CD14-positive monocyte (primary cell): ENCODE measurements at regions not wholly inside any gene's neighbourhood (a gene's known extent, or its start where the extent isn't known, plus 50 kb on each side); places are given as distances from the start of the nearest gene placed in this dataset.

Experiments
- DNase-seq, 3 donors: peaks; one replicate each; pipeline ENCODE4 v3.0.0-alpha.2; 2011 to 2022
- H2AFZ ChIP-seq: 2 replicates; pipeline ENCODE4 v1.6.0; 2012; ENCODE audit warnings: mild to moderate bottlenecking, low read depth, low read length, inconsistent platforms; ENCODE audit not compliant: insufficient read depth, poor library complexity, severe bottlenecking
- H3K27ac ChIP-seq, 2 donors: 1 replicate in 1 of 2; 2 replicates in 1 of 2; pipeline ENCODE4 v1.5.1; 2012 to 2013; ENCODE audit warnings: low read length in 2 of 2, control low read depth in 1 of 2, inconsistent platforms in 1 of 2, low read depth in 1 of 2, mild to moderate bottlenecking in 1 of 2
- H3K27me3 ChIP-seq, 2 donors: one replicate each; pipeline versions ENCODE4 v1.6.0 to v1.6.1; 2011 to 2013; ENCODE audit warnings: low read length in 2 of 2; ENCODE audit not compliant: control insufficient read depth in 2 of 2, insufficient read depth in 2 of 2
- H3K36me3 ChIP-seq, 2 donors: replicated peaks in 1 of 2; 1 replicate in 1 of 2; 2 replicates in 1 of 2; pipeline versions ENCODE4 v1.5.1 to v1.6.1; 2012 to 2013; ENCODE audit warnings: low read length in 2 of 2, control low read depth in 1 of 2, inconsistent platforms in 1 of 2, mild to moderate bottlenecking in 1 of 2; ENCODE audit not compliant: insufficient read depth in 2 of 2, control insufficient read depth in 1 of 2
- H3K4me1 ChIP-seq, 2 donors: 1 replicate in 1 of 2; 2 replicates in 1 of 2; pipeline versions ENCODE4 v1.5.1 to v1.6.1; 2012 to 2013; ENCODE audit warnings: low read length in 2 of 2, control low read depth in 1 of 2, inconsistent platforms in 1 of 2, mild to moderate bottlenecking in 1 of 2, moderate library complexity in 1 of 2; ENCODE audit not compliant: insufficient read depth in 2 of 2, control insufficient read depth in 1 of 2
- H3K4me2 ChIP-seq: replicated peaks from 2 replicates; pipeline ENCODE3; 2012; ENCODE audit warnings: low read length, moderate library complexity, mild to moderate bottlenecking; ENCODE audit not compliant: poor library complexity, severe bottlenecking; ENCODE audit errors: extremely low read depth
- H3K4me3 ChIP-seq, 3 experiments: fragments of 200-600 bp in 1 of 3; sonication (generic) in 1 of 3; replicated peaks in 1 of 3; 1 replicate in 2 of 3; 2 replicates in 1 of 3; pipeline ENCODE4 v1.5.1; 2011 to 2013; ENCODE audit warnings: low read length in 3 of 3, mild to moderate bottlenecking in 3 of 3, control low read depth in 2 of 3, low read depth in 2 of 3, inconsistent platforms in 1 of 3, moderate library complexity in 1 of 3
- H3K79me2 ChIP-seq: 2 replicates; pipeline ENCODE4 v1.6.0; 2012; ENCODE audit warnings: mild to moderate bottlenecking, control low read depth, inconsistent platforms, low read length, moderate library complexity; ENCODE audit not compliant: insufficient read depth
- H3K9ac ChIP-seq: 2 replicates; pipeline ENCODE4 v1.6.0; 2017; ENCODE audit warnings: low read length, mild to moderate bottlenecking; ENCODE audit not compliant: insufficient read depth, poor library complexity, severe bottlenecking
- H3K9me3 ChIP-seq, 2 donors: replicated peaks in 1 of 2; 1 replicate in 1 of 2; 2 replicates in 1 of 2; pipeline versions ENCODE4 v1.5.1 to v1.6.1; 2012 to 2013; ENCODE audit warnings: low read length in 2 of 2, control low read depth in 1 of 2; ENCODE audit not compliant: control insufficient read depth in 1 of 2, insufficient read depth in 1 of 2
- H4K20me1 ChIP-seq: 2 replicates; pipeline ENCODE4 v1.6.0; 2012; ENCODE audit warnings: mild to moderate bottlenecking, low read length, control low read depth, moderate library complexity; ENCODE audit not compliant: insufficient read depth
- H3K27ac Mint-ChIP-seq, 7 donors: one replicate each; pipeline ENCODE4 v1.8.0; 2020; ENCODE audit warnings: mild to moderate bottlenecking in 7 of 7, mixed read lengths in 7 of 7, moderate library complexity in 6 of 7, inconsistent platforms in 2 of 7
- H3K27me3 Mint-ChIP-seq, 3 donors: one replicate each; pipeline ENCODE4 v1.8.0; 2021 to 2022; ENCODE audit warnings: low read depth in 3 of 3, mild to moderate bottlenecking in 3 of 3, mixed read lengths in 3 of 3, moderate library complexity in 3 of 3, inconsistent platforms in 1 of 3
- H3K36me3 Mint-ChIP-seq, 2 donors: one replicate each; pipeline ENCODE4 v1.8.0; 2020; ENCODE audit warnings: mixed read lengths in 2 of 2, inconsistent platforms in 1 of 2, mild to moderate bottlenecking in 1 of 2
- H3K4me1 Mint-ChIP-seq: one replicate; pipeline ENCODE4 v1.8.0; 2020; ENCODE audit warnings: mild to moderate bottlenecking, mixed read lengths
- H3K4me3 Mint-ChIP-seq, 2 donors: one replicate each; pipeline ENCODE4 v1.8.0; 2020; ENCODE audit warnings: mild to moderate bottlenecking in 2 of 2, mixed read lengths in 2 of 2, moderate library complexity in 1 of 2
- H3K9me3 Mint-ChIP-seq, 7 donors: one replicate each; pipeline ENCODE4 v1.8.0; 2020 to 2022; ENCODE audit warnings: mixed read lengths in 7 of 7, mild to moderate bottlenecking in 6 of 7, moderate library complexity in 6 of 7, inconsistent platforms in 2 of 7
- WGBS: methylation state at CpG from one replicate; pipeline ENCODE4 v1.1.5; 2013; ENCODE audit warnings: missing lambda C conversion rate; ENCODE audit not compliant: insufficient coverage; 5-methylcytosine and 5-hydroxymethylcytosine counted together
- intact Hi-C, 2 donors: fragments of 100-400 bp; cut with micrococcal nuclease; formaldehyde crosslinking; loops; one replicate each; pipeline versions ENCODE4 v1.15.0 to v1.15.1; 2023
- TF ChIP-seq, protein P1 (sequence below): fragments of 200-600 bp; IDR thresholded peaks from one replicate; pipeline ENCODE4 v1.8.0; 2022; ENCODE audit warnings: antibody characterized with exemption, mild to moderate bottlenecking

DNA sequence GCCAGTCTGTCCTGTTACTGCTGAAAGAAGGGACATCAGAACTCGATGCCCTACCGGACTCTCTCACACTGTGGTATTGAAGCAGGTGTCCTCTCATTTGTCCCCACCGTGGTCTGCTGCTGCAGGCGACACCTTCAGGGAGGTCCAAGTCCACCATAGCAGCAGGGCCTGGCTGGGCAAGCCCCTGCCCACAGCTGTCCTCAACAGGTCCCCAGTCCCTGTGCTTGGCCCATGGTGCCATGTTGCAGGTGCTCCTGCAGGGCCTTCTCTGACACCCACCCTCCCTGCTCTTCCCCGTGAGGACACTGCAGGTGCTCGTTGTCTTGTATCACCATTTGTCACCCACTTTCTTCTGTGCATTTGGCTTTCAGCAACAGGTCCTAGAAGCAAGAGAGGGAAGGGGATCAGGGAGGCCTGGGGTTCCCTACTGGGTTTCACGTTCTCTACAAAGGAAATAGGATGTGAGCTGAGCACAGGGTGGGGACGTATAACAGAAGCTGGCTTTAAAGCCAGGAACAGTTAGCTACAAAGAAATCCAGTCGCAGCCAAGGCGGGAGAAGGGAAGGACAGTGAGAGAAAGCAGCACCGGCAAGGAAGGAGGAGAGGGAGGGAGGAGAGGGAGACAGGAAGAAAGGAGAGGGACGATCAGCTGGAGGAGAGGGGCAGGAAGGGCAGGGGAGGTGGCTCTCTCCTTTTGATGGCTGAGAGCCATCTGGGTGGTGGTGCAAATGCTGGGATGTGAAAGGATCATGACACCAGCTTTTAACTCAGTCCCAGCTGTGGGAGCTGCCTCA, 117.7 kb upstream of the FRMD4A start:
- H3K36me3 ChIP-seq: no peaks in the 10 kb centered on the region
- TF ChIP-seq, protein P1, sequence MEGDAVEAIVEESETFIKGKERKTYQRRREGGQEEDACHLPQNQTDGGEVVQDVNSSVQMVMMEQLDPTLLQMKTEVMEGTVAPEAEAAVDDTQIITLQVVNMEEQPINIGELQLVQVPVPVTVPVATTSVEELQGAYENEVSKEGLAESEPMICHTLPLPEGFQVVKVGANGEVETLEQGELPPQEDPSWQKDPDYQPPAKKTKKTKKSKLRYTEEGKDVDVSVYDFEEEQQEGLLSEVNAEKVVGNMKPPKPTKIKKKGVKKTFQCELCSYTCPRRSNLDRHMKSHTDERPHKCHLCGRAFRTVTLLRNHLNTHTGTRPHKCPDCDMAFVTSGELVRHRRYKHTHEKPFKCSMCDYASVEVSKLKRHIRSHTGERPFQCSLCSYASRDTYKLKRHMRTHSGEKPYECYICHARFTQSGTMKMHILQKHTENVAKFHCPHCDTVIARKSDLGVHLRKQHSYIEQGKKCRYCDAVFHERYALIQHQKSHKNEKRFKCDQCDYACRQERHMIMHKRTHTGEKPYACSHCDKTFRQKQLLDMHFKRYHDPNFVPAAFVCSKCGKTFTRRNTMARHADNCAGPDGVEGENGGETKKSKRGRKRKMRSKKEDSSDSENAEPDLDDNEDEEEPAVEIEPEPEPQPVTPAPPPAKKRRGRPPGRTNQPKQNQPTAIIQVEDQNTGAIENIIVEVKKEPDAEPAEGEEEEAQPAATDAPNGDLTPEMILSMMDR: no peak
- 79% methylated on average over 8 of the region's 12 CpGs for WGBS
- H3K4me1 ChIP-seq: no peaks in the 10 kb centered on the region
- no peaks in the 10 kb centered on the region for H3K36me3 Mint-ChIP-seq
- no peaks in the 10 kb centered on the region for H3K4me1 Mint-ChIP-seq
- no peak overlapping the region for H3K9ac ChIP-seq
- DNase-seq: no peak
- H3K4me2 ChIP-seq: no peak overlapping the region
- H3K4me3 Mint-ChIP-seq: no peak overlapping the region
- peaks cover 0 to 15% (median 12%) of the 10 kb centered on the region in 3 donors for H3K27me3 Mint-ChIP-seq
- no peaks in the 10 kb centered on the region for H3K9me3 ChIP-seq
- no peak overlapping the region for H2AFZ ChIP-seq
- no peaks in the 10 kb centered on the region for H3K79me2 ChIP-seq
- no peak overlapping the region for H3K27ac Mint-ChIP-seq
- intact Hi-C loops: no loop called here
- peaks cover 0 to 8% (median 2%) of the 10 kb centered on the region in 7 donors for H3K9me3 Mint-ChIP-seq
- no peak overlapping the region for H3K4me3 ChIP-seq
- H4K20me1 ChIP-seq: no peaks in the 10 kb centered on the region
- H3K27ac ChIP-seq: no peak overlapping the region
- peaks cover 0 to 3% of the 10 kb centered on the region in 2 donors for H3K27me3 ChIP-seq

DNA sequence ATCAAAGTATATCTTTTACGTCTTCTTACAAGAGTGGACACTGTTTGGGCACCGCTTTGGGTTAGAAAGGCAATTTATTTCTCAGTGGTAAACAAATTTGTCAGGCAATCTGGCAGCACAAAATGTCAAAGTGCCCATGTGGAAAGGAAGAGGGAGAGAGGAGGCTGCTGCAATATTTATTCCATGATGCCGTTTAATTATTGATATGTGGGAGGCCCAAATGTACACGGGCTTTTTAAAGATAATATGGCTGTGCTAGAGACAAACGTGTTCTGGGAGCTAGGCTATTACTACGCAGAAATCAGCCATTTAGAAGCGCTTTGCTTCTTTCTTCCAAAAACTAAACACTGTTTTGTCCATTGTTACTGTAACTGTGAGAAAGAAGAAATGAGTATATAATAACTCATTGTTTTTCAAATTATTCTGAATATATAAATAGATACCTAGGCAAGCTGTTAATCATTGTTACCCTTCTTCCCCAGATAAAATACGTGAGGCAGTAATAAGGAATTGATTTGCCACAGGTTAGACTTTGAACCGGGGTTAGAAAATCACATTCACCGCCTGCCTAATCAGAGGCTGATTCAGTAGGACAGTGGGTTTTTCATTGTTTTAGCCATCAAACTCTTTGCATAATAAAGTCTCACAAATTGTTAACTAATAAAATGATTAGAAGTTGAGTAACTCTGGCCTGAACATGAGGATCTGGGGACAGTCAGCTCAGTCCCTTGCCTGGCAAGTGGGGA, 116.5 kb upstream of the FRMD4A start:
- Mint-ChIP-seq H3K4me3 (no peak overlapping the region), H3K27ac (no peak overlapping the region)
- TF ChIP-seq, protein P1: no peak

More for the DNA sequence above, 116.5 kb upstream of the FRMD4A start:
- H3K4me1 Mint-ChIP-seq: no peaks in the 10 kb centered on the region
- peaks cover 0 to 8% (median 2%) of the 10 kb centered on the region in 7 donors for H3K9me3 Mint-ChIP-seq
- Histone ChIP-seq H2AFZ (no peak overlapping the region), H3K4me1 (no peaks in the 10 kb centered on the region), H3K9me3 (no peaks in the 10 kb centered on the region), H3K4me3 (no peak overlapping the region), H3K27ac (no peak overlapping the region), H3K9ac (no peak overlapping the region), H3K79me2 (no peaks in the 10 kb centered on the region), H3K4me2 (no peak overlapping the region), H3K27me3 (peaks cover 0 to 3% of the 10 kb centered on the region in 2 donors), H4K20me1 (no peaks in the 10 kb centered on the region), H3K36me3 (no peaks in the 10 kb centered on the region)
- 100% methylated on average over 1 of the region's 10 CpGs for WGBS
- DNase-seq: no peak
- H3K36me3 Mint-ChIP-seq: no peaks in the 10 kb centered on the region
- intact Hi-C loops: no loop called here
- H3K27me3 Mint-ChIP-seq: peaks cover 0 to 15% (median 13%) of the 10 kb centered on the region in 3 donors
